ENCODE measurements at regions not wholly inside any gene's neighbourhood (a gene's known extent, or its start where the extent isn't known, plus 50 kb on each side); places are given as distances from the start of the nearest gene placed in this dataset.

GRCh38 chr18:76771192-76771799 is 51.1 kb upstream of the ZNF236 start:
- no peaks in the 10 kb centered on the region for H3K27me3 ChIP-seq (ENCODE audit: control insufficient read depth, insufficient read depth, low read length)
- no peaks in the 10 kb centered on the region for H3K9me3 ChIP-seq (ENCODE audit: control insufficient read depth, insufficient read depth, low read length)
- H3K4me3 ChIP-seq (ENCODE audit: low read length): no peak overlapping the region
- no peak overlapping the region for H3K27ac ChIP-seq (ENCODE audit: low read length)
- no CpG with 5 or more reads among the region's 13 CpGs for WGBS (ENCODE audit: insufficient coverage, insufficient read length)
- H3K4me1 ChIP-seq (ENCODE audit: control insufficient read depth, insufficient read depth, low read length): no peaks in the 10 kb centered on the region
- H3K36me3 ChIP-seq (ENCODE audit: control insufficient read depth, insufficient read depth, low read length): no peaks in the 10 kb centered on the region
- DNase-seq (ENCODE audit: low read depth, low spot score): no peak

- H3K4me1 ChIP-seq (ENCODE audit: control insufficient read depth, insufficient read depth, low read length): no peaks in the 10 kb centered on the region
- no peak for DNase-seq (ENCODE audit: low read depth, low spot score)
- H3K27me3 ChIP-seq (ENCODE audit: control insufficient read depth, insufficient read depth, low read length): no peaks in the 10 kb centered on the region
- no peak overlapping the region for H3K4me3 ChIP-seq (ENCODE audit: low read length)
- no peaks in the 10 kb centered on the region for H3K36me3 ChIP-seq (ENCODE audit: control insufficient read depth, insufficient read depth, low read length)
- no peak overlapping the region for H3K27ac ChIP-seq (ENCODE audit: low read length)
- no peaks in the 10 kb centered on the region for H3K9me3 ChIP-seq (ENCODE audit: control insufficient read depth, insufficient read depth, low read length)
- no CpG with 5 or more reads among the region's 1 CpG for WGBS (ENCODE audit: insufficient coverage, insufficient read length)
Measured at GRCh38 chr18:76767954-76768353, 54.4 kb upstream of the ZNF236 start.

DNA sequence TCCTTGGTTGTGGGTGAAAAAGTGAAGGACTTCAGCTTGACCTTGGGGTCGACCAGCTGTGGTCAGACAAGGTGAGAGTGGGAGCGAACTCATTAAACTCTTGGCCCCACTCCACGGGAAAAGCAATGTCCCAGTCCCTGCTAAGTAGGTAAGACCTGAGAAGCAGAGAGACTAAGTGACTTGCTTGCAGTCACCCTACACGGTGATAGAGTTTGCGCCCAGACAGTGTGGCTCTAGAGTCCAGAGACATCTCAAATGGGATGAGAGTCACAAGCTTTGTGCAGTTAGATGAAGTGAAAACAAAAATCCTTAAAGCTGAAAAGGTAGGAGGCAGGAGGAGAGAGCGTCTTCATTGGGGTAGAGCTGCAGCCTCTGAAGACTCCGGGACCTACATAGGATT is 55.9 kb upstream of the ZNF236 start:
- DNase-seq (ENCODE audit: low read depth, low spot score): no peak
- no peaks in the 10 kb centered on the region for H3K9me3 ChIP-seq (ENCODE audit: control insufficient read depth, insufficient read depth, low read length)
- H3K27me3 ChIP-seq (ENCODE audit: control insufficient read depth, insufficient read depth, low read length): no peaks in the 10 kb centered on the region
- no peaks in the 10 kb centered on the region for H3K4me1 ChIP-seq (ENCODE audit: control insufficient read depth, insufficient read depth, low read length)
- no peak overlapping the region for H3K27ac ChIP-seq (ENCODE audit: low read length)
- no peak overlapping the region for H3K4me3 ChIP-seq (ENCODE audit: low read length)
- no peaks in the 10 kb centered on the region for H3K36me3 ChIP-seq (ENCODE audit: control insufficient read depth, insufficient read depth, low read length)
- WGBS (ENCODE audit: insufficient coverage, insufficient read length): no CpG with 5 or more reads among the region's 7 CpGs

GRCh38 chr18:76765649-76766048 is 56.7 kb upstream of the ZNF236 start:
- no peak for DNase-seq (ENCODE audit: low read depth, low spot score)
- no peaks in the 10 kb centered on the region for H3K36me3 ChIP-seq (ENCODE audit: control insufficient read depth, insufficient read depth, low read length)

DNA sequence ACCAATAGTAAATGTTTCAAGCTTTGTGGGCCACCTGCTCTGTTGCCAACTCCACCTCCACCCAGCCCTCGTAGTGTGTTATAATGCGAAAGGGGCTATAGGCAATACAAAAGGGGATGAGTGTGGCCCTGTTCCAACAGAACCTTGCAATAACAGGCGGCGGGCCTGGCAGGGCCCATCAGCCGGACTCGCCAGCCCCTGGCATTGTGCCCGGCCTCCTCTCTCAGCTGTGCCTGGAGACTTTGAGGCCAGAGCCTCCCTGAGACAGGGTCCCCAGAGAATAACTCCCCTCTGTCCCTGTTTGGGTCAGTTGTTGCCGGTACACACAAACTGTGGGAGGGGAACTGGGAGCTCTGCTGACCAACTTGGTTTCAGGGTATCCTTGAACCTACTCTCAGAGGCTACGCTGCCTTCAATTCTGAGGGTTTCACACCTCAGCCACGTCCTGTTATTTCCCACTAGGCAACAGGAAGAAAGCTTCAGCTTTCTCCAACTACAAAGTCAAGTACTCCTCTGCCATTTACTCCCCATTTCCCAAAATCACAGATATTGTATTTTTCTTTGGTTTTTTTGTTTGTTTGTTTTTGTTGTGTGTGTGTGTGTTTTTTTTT is 58.0 kb upstream of the ZNF236 start:
- Histone ChIP-seq H3K36me3 (ENCODE audit: control insufficient read depth, insufficient read depth, low read length) (no peaks in the 10 kb centered on the region), H3K4me1 (ENCODE audit: control insufficient read depth, insufficient read depth, low read length) (no peaks in the 10 kb centered on the region), H3K27me3 (ENCODE audit: control insufficient read depth, insufficient read depth, low read length) (no peaks in the 10 kb centered on the region), H3K4me3 (ENCODE audit: low read length) (no peak overlapping the region), H3K27ac (ENCODE audit: low read length) (no peak overlapping the region), H3K9me3 (ENCODE audit: control insufficient read depth, insufficient read depth, low read length) (no peaks in the 10 kb centered on the region)
- DNase-seq (ENCODE audit: low read depth, low spot score): no peak
- no CpG with 5 or more reads among the region's 10 CpGs for WGBS (ENCODE audit: insufficient coverage, insufficient read length)

More at GRCh38 chr18:76765649-76766048, 56.7 kb upstream of the ZNF236 start:
- Histone ChIP-seq H3K4me3 (ENCODE audit: low read length) (no peak overlapping the region), H3K27ac (ENCODE audit: low read length) (no peak overlapping the region), H3K27me3 (ENCODE audit: control insufficient read depth, insufficient read depth, low read length) (no peaks in the 10 kb centered on the region), H3K9me3 (ENCODE audit: control insufficient read depth, insufficient read depth, low read length) (no peaks in the 10 kb centered on the region), H3K4me1 (ENCODE audit: control insufficient read depth, insufficient read depth, low read length) (no peaks in the 10 kb centered on the region)
- no CpG with 5 or more reads among the region's 5 CpGs for WGBS (ENCODE audit: insufficient coverage, insufficient read length)

DNA sequence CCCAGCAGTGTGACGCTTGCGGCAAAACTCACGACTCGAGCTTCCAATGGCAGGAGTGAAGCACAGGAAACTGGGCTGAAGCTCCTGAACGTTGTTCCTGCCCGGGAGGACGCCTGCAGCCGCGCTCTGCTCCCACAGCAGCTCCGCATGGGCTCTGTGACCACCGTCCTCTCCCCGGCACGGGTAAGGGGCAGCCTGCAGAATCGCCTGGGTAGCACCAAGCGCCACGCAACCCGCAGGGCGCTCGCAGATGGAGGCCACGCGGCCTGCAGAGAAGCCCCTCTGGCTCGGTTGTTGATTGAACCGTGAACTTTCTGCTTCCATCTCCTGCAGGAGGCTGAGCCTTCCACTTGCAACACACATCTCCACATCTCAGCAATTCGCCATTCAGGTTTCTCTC is 63.3 kb upstream of the ZNF236 start:
- Histone ChIP-seq H3K4me3 (ENCODE audit: low read length) (no peak overlapping the region), H3K27ac (ENCODE audit: low read length) (no peak overlapping the region), H3K36me3 (ENCODE audit: control insufficient read depth, insufficient read depth, low read length) (no peaks in the 10 kb centered on the region; the same call in 1 of the 2 replicates), H3K4me1 (ENCODE audit: control insufficient read depth, insufficient read depth, low read length) (no peaks in the 10 kb centered on the region), H3K27me3 (ENCODE audit: control insufficient read depth, insufficient read depth, low read length) (no peaks in the 10 kb centered on the region), H3K9me3 (ENCODE audit: control insufficient read depth, insufficient read depth, low read length) (no peaks in the 10 kb centered on the region)
- DNase-seq (ENCODE audit: low read depth, low spot score): no peak
- no CpG with 5 or more reads among the region's 24 CpGs for WGBS (ENCODE audit: insufficient coverage, insufficient read length)

GRCh38 chr18:76757925-76758324 is 64.4 kb upstream of the ZNF236 start:
- DNase-seq (ENCODE audit: low read depth, low spot score): no peak

DNA sequence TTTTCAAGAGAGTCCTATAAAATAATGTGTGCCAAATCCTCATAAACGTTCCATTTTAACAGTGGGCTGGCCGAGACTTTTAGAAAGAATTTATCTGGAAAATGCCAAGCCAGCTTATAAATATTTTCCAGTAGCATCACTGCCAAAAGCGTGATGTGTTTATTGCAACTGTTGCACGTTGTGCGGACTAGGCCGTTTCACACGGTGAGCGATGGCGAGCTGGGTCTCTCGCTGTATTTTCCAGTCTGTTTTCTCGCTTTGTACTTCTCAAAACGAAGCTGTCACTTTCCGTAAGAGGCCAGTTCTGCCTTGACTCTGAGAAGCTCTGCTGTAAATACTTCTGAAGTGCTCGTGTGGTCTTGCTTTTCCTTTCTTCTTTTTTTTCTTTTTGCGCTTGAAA is 65.0 kb upstream of the ZNF236 start:
- H3K27ac ChIP-seq (ENCODE audit: low read length): no peak overlapping the region
- no CpG with 5 or more reads among the region's 15 CpGs for WGBS (ENCODE audit: insufficient coverage, insufficient read length)
- H3K4me1 ChIP-seq (ENCODE audit: control insufficient read depth, insufficient read depth, low read length): no peaks in the 10 kb centered on the region
- no peaks in the 10 kb centered on the region for H3K27me3 ChIP-seq (ENCODE audit: control insufficient read depth, insufficient read depth, low read length)
- H3K9me3 ChIP-seq (ENCODE audit: control insufficient read depth, insufficient read depth, low read length): no peaks in the 10 kb centered on the region
- no peaks in the 10 kb centered on the region; the same call in 1 of the 2 replicates for H3K36me3 ChIP-seq (ENCODE audit: control insufficient read depth, insufficient read depth, low read length)
- DNase-seq (ENCODE audit: low read depth, low spot score): no peak
- H3K4me3 ChIP-seq (ENCODE audit: low read length): no peak overlapping the region

More at GRCh38 chr18:76757925-76758324, 64.4 kb upstream of the ZNF236 start:
- H3K9me3 ChIP-seq (ENCODE audit: control insufficient read depth, insufficient read depth, low read length): no peaks in the 10 kb centered on the region
- no peak overlapping the region for H3K27ac ChIP-seq (ENCODE audit: low read length)
- WGBS (ENCODE audit: insufficient coverage, insufficient read length): no CpG with 5 or more reads among the region's 15 CpGs
- H3K36me3 ChIP-seq (ENCODE audit: control insufficient read depth, insufficient read depth, low read length): no peaks in the 10 kb centered on the region; the same call in 1 of the 2 replicates
- H3K4me1 ChIP-seq (ENCODE audit: control insufficient read depth, insufficient read depth, low read length): no peaks in the 10 kb centered on the region
- no peaks in the 10 kb centered on the region for H3K27me3 ChIP-seq (ENCODE audit: control insufficient read depth, insufficient read depth, low read length)
- no peak overlapping the region for H3K4me3 ChIP-seq (ENCODE audit: low read length)

DNA sequence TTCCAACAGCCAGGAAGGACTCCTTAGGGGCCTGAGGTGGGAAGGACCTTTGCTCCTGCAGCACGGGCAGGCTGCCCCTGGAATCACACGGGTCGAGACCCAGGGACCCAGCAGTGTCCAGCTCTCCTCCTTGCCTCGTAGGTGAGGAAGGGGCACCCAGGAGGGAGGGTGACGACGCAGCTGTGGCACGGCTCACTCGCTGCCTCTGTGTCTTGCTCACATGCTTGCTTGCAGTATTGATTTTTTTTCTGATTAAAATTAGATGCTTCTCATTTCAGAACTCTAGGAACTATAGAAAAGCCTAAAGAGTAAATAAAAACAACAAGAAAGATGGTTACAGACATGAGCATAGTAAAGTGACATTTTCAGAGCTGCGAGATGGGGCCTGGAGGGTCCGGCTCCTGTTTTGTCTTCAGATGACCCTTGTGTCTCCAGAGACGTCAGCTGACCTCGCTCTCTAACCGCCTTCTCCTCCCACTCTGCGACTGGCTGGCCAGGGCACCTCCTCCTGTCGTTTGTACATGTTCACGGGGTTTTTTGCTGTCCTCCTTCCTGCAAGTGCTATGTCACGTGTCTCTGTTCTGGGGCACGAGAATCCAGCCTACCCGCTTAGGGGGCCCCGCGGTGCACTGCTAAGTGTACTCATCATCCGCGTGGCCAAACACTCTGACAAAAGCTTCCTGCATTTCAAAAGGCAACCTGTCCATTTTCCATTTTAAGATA is 65.7 kb upstream of the ZNF236 start:
- Histone ChIP-seq H3K9me3 (ENCODE audit: control insufficient read depth, insufficient read depth, low read length) (no peaks in the 10 kb centered on the region), H3K4me3 (ENCODE audit: low read length) (no peak overlapping the region), H3K27ac (ENCODE audit: low read length) (no peak overlapping the region), H3K27me3 (ENCODE audit: control insufficient read depth, insufficient read depth, low read length) (no peaks in the 10 kb centered on the region), H3K4me1 (ENCODE audit: control insufficient read depth, insufficient read depth, low read length) (no peaks in the 10 kb centered on the region), H3K36me3 (ENCODE audit: control insufficient read depth, insufficient read depth, low read length) (no peaks in the 10 kb centered on the region; the same call in 1 of the 2 replicates)
- no peak for DNase-seq (ENCODE audit: low read depth, low spot score)
- no CpG with 5 or more reads among the region's 23 CpGs for WGBS (ENCODE audit: insufficient coverage, insufficient read length)

DNA sequence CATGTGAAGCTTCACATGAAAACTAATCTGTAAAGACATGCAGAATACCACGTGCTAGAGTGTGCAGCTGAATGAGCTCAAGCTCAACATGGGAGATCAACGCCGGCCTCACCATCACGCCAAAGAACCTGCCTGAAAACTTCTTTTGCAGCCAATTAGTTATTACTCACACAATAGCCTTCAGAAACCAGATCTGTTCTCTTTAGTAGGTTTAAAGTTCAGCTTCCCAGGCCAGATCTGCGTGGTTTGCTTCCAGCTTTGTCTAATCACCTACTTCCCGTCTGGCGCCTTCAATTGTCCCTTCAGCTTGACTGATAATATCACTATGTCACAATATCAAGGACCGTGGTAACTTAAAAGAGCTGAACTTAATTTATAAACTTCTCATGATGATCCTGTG is 68.0 kb upstream of the ZNF236 start:
- Histone ChIP-seq H3K4me3 (ENCODE audit: low read length) (no peak overlapping the region), H3K36me3 (ENCODE audit: control insufficient read depth, insufficient read depth, low read length) (no peaks in the 10 kb centered on the region; the same call in 1 of the 2 replicates), H3K9me3 (ENCODE audit: control insufficient read depth, insufficient read depth, low read length) (no peaks in the 10 kb centered on the region), H3K4me1 (ENCODE audit: control insufficient read depth, insufficient read depth, low read length) (no peaks in the 10 kb centered on the region), H3K27ac (ENCODE audit: low read length) (no peak overlapping the region), H3K27me3 (ENCODE audit: control insufficient read depth, insufficient read depth, low read length) (no peaks in the 10 kb centered on the region)
- DNase-seq (ENCODE audit: low read depth, low spot score): no peak
- no CpG with 5 or more reads among the region's 8 CpGs for WGBS (ENCODE audit: insufficient coverage, insufficient read length)

Measured in iPS DF 6.9 (cell line).